ENCODE measurements at regions not wholly inside any gene's neighbourhood (a gene's known extent, or its start where the extent isn't known, plus 50 kb on each side); places are given as distances from the start of the nearest gene placed in this dataset.

GRCh38 chr7:33790746-33791145 is 114.6 kb upstream of the BMPER start:
- TF ChIP-seq NKX3-1 (CRISPR knock-in tag; IDR thresholded peaks at IDR 0.05) (no peak), TAF1 (CRISPR knock-in tag; IDR thresholded peaks at IDR 0.05) (no peak), MAX (IDR thresholded peaks at IDR 0.05) (no peak), ZUFSP (CRISPR knock-in tag; IDR thresholded peaks at IDR 0.05; ENCODE audit: borderline replicate concordance) (no peak), CTCF (CRISPR knock-in tag; IDR thresholded peaks at IDR 0.05) (no peak), IRF2 (CRISPR knock-in tag; IDR thresholded peaks at IDR 0.05) (no peak), FOXP1 (IDR thresholded peaks at IDR 0.05) (no peak), FOXP1 (CRISPR knock-in tag; IDR thresholded peaks at IDR 0.05) (no peak), KAT8 (CRISPR knock-in tag; IDR thresholded peaks at IDR 0.05) (no peak), CBX5 (CRISPR knock-in tag; IDR thresholded peaks at IDR 0.05; ENCODE audit: borderline replicate concordance) (no peak)

All from HepG2 (cell line).